Hematopoietic multipotent progenitor cell treated with erythropoietin and hydrocortisone succinate and interleukin-3 and kit ligand, for 17 days (in vitro differentiated cells): ENCODE measurements at regions not wholly inside any gene's neighbourhood (a gene's known extent, or its start where the extent isn't known, plus 50 kb on each side); places are given as distances from the start of the nearest gene placed in this dataset.

ENCODE experiments used
- DNase-seq: peaks from one replicate; pipeline ENCODE4 v3.0.0-alpha.2; 2015; ENCODE audit warnings: low spot score

- no peak for DNase-seq
Measured at GRCh38 chr12:24723759-24724158, 225.1 kb downstream of the BCAT1 start.

GRCh38 chr12:24721191-24721590, 227.7 kb downstream of the BCAT1 start:
- DNase-seq: no peak

GRCh38 chr12:24719293-24719721, 229.6 kb downstream of the BCAT1 start:
- DNase-seq: no peak

GRCh38 chr12:24718617-24719016, 230.3 kb downstream of the BCAT1 start:
- DNase-seq: no peak

GRCh38 chr12:24714237-24714636, 234.7 kb downstream of the BCAT1 start:
- no peak for DNase-seq

GRCh38 chr12:24711056-24712008, 237.6 kb downstream of the BCAT1 start:
- no peak for DNase-seq

GRCh38 chr12:24709216-24709615, 239.7 kb downstream of the BCAT1 start:
- DNase-seq: no peak

GRCh38 chr12:24708718-24709117, 240.2 kb downstream of the BCAT1 start:
- no peak for DNase-seq

- no peak for DNase-seq
Measured at GRCh38 chr12:24708043-24708442, 240.9 kb downstream of the BCAT1 start.

- DNase-seq: no peak
Measured at GRCh38 chr12:24707334-24707733, 241.6 kb downstream of the BCAT1 start.

GRCh38 chr12:24705741-24706358, 243.1 kb downstream of the BCAT1 start:
- no peak for DNase-seq

GRCh38 chr12:24705216-24705615, 243.7 kb downstream of the BCAT1 start:
- no peak for DNase-seq

GRCh38 chr12:24701343-24701742, 247.6 kb downstream of the BCAT1 start:
- DNase-seq: no peak

GRCh38 chr12:24698972-24699371, 249.9 kb downstream of the BCAT1 start:
- DNase-seq: no peak

GRCh38 chr12:24697769-24698168, 251.1 kb downstream of the BCAT1 start:
- DNase-seq: no peak

GRCh38 chr12:24697295-24697694, 251.6 kb downstream of the BCAT1 start:
- no peak for DNase-seq

- no peak for DNase-seq
Measured at GRCh38 chr12:24696800-24697199, 252.1 kb downstream of the BCAT1 start.

- DNase-seq: no peak
Measured at GRCh38 chr12:24695657-24696329, 253.1 kb downstream of the BCAT1 start.

GRCh38 chr12:24695103-24695502, 253.8 kb downstream of the BCAT1 start:
- DNase-seq: no peak

- no peak for DNase-seq
Measured at GRCh38 chr12:24688601-24689000, 260.3 kb downstream of the BCAT1 start.

- DNase-seq: no peak
Measured at GRCh38 chr12:24681570-24681969, 267.3 kb downstream of the BCAT1 start.

- DNase-seq: no peak
Measured at GRCh38 chr12:24679126-24679525, 269.8 kb downstream of the BCAT1 start.

- DNase-seq: no peak
Measured at GRCh38 chr12:24678436-24678835, 270.5 kb downstream of the BCAT1 start.
